GM12878 (cell line): ENCODE measurements at regions not wholly inside any gene's neighbourhood (a gene's known extent, or its start where the extent isn't known, plus 50 kb on each side); places are given as distances from the start of the nearest gene placed in this dataset.

ENCODE experiments used
- ATAC-seq: fragments of 200-7000 bp; cut with Tn5 transposase; 3 replicates; pipeline ENCODE4 v1.9.1; 2020; ENCODE audit warnings: mild to moderate bottlenecking, moderate library complexity
- BruUV-seq: library from RNA; stranded (reverse); fragments of 400-500 nt; replicated peaks from 2 replicates; lab custom pipeline; 2021; lab: Mats Ljungman, UMichigan
- CTCF ChIA-PET: fragments of 300-600 bp; sonication (Branson Sonifier 250); formaldehyde crosslinking; extraction: SDS; loops from one replicate; lab custom pipeline; 2021; ENCODE audit warnings: inconsistent platforms; lab: Yijun Ruan, JAX
- POLR2A ChIA-PET: fragments of 350-600 bp; formaldehyde crosslinking; extraction: SDS; loops from one replicate; lab custom pipeline; 2021; ENCODE audit warnings: inconsistent platforms; lab: Charles Lee
- RAD21 ChIA-PET: fragments of 300-600 bp; sonication (Branson Sonifier 250); formaldehyde crosslinking; loops from one replicate; lab custom pipeline; 2023; ENCODE audit warnings: antibody characterized with exemption; ENCODE audit not compliant: unreplicated experiment; lab: Charles Lee
- SMC1A ChIA-PET: fragments of 300-600 bp; sonication (Branson Sonifier 250); formaldehyde crosslinking; loops from one replicate; lab custom pipeline; 2023; ENCODE audit not compliant: unreplicated experiment, uncharacterized antibody; lab: Charles Lee
- DNase-seq: peaks from one replicate; pipeline ENCODE4 v3.0.0-alpha.2; 2011; ENCODE audit warnings: low read depth, low spot score
- FAIRE-seq: peaks from 3 replicates; lab custom pipeline; 2011; peaks lifted over from hg19 to GRCh38; lab: Jason Lieb, UNC
- H2AFZ ChIP-seq: 2 replicates; pipeline ENCODE4 v1.6.0; 2011; ENCODE audit warnings: low read depth, low read length, control low read depth; ENCODE audit not compliant: control insufficient read depth
- H3K27ac ChIP-seq: 2 replicates; pipeline ENCODE4 v1.5.1; 2011; ENCODE audit warnings: control low read depth; ENCODE audit not compliant: control insufficient read depth, insufficient read depth
- H3K27me3 ChIP-seq, 2 experiments: replicated peaks in 1 of 2; 2 replicates each; pipeline versions ENCODE4 v1.6.0 to v1.6.1; 2011; ENCODE audit warnings: low read length in 1 of 2; ENCODE audit not compliant: control insufficient read depth in 2 of 2, insufficient read depth in 2 of 2
- H3K36me3 ChIP-seq, 2 experiments: 2 replicates each; pipeline ENCODE4 v1.5.1; 2011; ENCODE audit warnings: low read length in 1 of 2; ENCODE audit not compliant: control insufficient read depth in 2 of 2, insufficient read depth in 2 of 2
- H3K4me1 ChIP-seq: 2 replicates; pipeline ENCODE4 v1.6.1; 2011; ENCODE audit warnings: mild to moderate bottlenecking, low read length, moderate library complexity, mixed read lengths; ENCODE audit not compliant: control insufficient read depth, insufficient read depth
- H3K4me2 ChIP-seq: 2 replicates; pipeline ENCODE4 v1.6.0; 2011; ENCODE audit warnings: control low read depth; ENCODE audit not compliant: control insufficient read depth, insufficient read depth
- H3K4me3 ChIP-seq: fragments of 200-600 bp; sonication (generic); 2 replicates; pipeline ENCODE4 v1.5.1; 2016
- H3K79me2 ChIP-seq: 2 replicates; pipeline ENCODE4 v1.6.0; 2011; ENCODE audit warnings: low read length; ENCODE audit not compliant: control insufficient read depth, insufficient read depth
- H3K9ac ChIP-seq: 2 replicates; pipeline ENCODE4 v1.8.0; 2011; ENCODE audit warnings: low read length, control low read depth, mixed read lengths; ENCODE audit not compliant: control insufficient read depth, insufficient read depth
- H3K9me3 ChIP-seq: replicated peaks from 3 replicates; pipeline ENCODE4 v1.5.1; 2011; ENCODE audit warnings: mild to moderate bottlenecking, low read length; ENCODE audit not compliant: control insufficient read depth, insufficient read depth
- H4K20me1 ChIP-seq: 2 replicates; pipeline ENCODE4 v1.6.0; 2011; ENCODE audit not compliant: control insufficient read depth, insufficient read depth
- CBFB ChIP-seq: IDR thresholded peaks from 2 replicates; pipeline ENCODE4 v1.6.1; 2016; ENCODE audit warnings: antibody characterized with exemption, low read depth
- CHD4 ChIP-seq: fragments of 200-600 bp; sonication (generic); IDR thresholded peaks from 2 replicates; pipeline ENCODE4 v1.6.1; 2016; ENCODE audit warnings: mild to moderate bottlenecking
- ESRRA ChIP-seq: IDR thresholded peaks from 2 replicates; pipeline ENCODE4 v1.6.1; 2012; ENCODE audit warnings: mild to moderate bottlenecking, low read length, improper control_type of control experiment
- ETV6 ChIP-seq, 2 experiments: fragments of 450-650 bp in 1 of 2; IDR thresholded peaks in 1 of 2; conservative IDR thresholded peaks in 1 of 2; 2 replicates each; pipeline ENCODE4 v1.6.1; 2014; ENCODE audit warnings: antibody characterized with exemption in 1 of 2, borderline replicate concordance in 1 of 2, low read depth in 1 of 2, mild to moderate bottlenecking in 1 of 2, moderate library complexity in 1 of 2
- GATAD2B ChIP-seq: fragments of 450-650 bp; conservative IDR thresholded peaks from 2 replicates; pipeline ENCODE4 v1.6.1; 2017; ENCODE audit warnings: low read depth, mild to moderate bottlenecking, moderate library complexity
- PAX5 ChIP-seq: IDR thresholded peaks from 2 replicates; pipeline ENCODE4 v1.6.1; 2011; ENCODE audit warnings: low read depth, low read length, borderline replicate concordance
- SMAD1 ChIP-seq: fragments of 450-650 bp; IDR thresholded peaks from 2 replicates; pipeline ENCODE4 v1.6.1; 2018; ENCODE audit warnings: mild to moderate bottlenecking, low read depth; ENCODE audit not compliant: partially characterized antibody
- SMARCA5 ChIP-seq: fragments of 450-650 bp; IDR thresholded peaks from 2 replicates; pipeline ENCODE4 v1.6.1; 2017; ENCODE audit warnings: mild to moderate bottlenecking
- TAF1 ChIP-seq: IDR thresholded peaks from 2 replicates; pipeline ENCODE4 v1.6.1; 2011; ENCODE audit warnings: mild to moderate bottlenecking, low read depth, low read length, borderline replicate concordance
- in situ Hi-C: fragments of 300-500 bp; cut with MboI; formaldehyde crosslinking; loops from 9 replicates; pipeline ENCODE4 v1.14.3; 2018; ENCODE audit warnings: mixed read lengths
- intact Hi-C: fragments of 100-400 bp; cut with micrococcal nuclease; formaldehyde crosslinking; loops from one replicate; pipeline ENCODE4 v1.14.2; 2022; ENCODE audit not compliant: unreplicated experiment
- TF ChIP-seq, protein P1 (sequence below): IDR thresholded peaks from 2 replicates; pipeline ENCODE4 v1.6.1; 2012; ENCODE audit warnings: low read length, inconsistent platforms
- TF ChIP-seq, protein P2 (sequence below): fragments of 450-650 bp; conservative IDR thresholded peaks from 2 replicates; pipeline ENCODE4 v1.6.1; 2017; ENCODE audit warnings: mild to moderate bottlenecking, moderate library complexity
- TF ChIP-seq, protein P3 (sequence below): fragments of 150-350 bp; IDR thresholded peaks from 2 replicates; pipeline ENCODE4 v1.6.1; 2014; ENCODE audit warnings: mild to moderate bottlenecking, low read depth, low read length
- TF ChIP-seq, protein P4 (sequence below): IDR thresholded peaks from 2 replicates; pipeline ENCODE4 v1.6.1; 2012; ENCODE audit warnings: mild to moderate bottlenecking, low read depth, low read length

DNA sequence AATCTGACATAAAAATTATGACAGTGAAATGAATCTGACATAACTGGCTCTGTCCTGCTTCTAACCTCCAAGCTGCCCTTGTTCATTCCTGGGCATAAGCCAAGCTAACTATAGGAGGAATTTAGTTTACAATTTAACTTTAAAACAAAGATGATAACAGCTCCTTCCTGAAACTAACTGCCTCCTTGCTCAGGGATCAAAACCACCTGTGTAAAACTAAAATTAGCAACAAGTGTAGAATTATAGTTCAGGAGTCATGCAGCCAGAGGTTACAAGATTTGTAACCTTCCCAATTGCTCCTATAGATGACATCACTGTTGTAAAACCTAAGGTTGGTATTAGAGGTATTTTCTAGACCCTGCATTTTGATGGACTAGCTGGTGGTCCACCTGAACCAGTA lies 256.4 kb upstream of the POM121L12 start:
- ChIA-PET RAD21 (no interaction called here), POLR2A (no interaction called here), SMC1A (interaction anchor here (1.4 kb wide), 1 partner anchor 12 kb away, joined by 3 read pairs; no protein-coding TSS in a partner anchor), CTCF (no interaction called here)
- H3K9ac ChIP-seq: no peak overlapping the region
- intact Hi-C loops: no loop called here
- no peaks in the 10 kb centered on the region for H3K27me3 ChIP-seq
- TF ChIP-seq, protein P1, sequence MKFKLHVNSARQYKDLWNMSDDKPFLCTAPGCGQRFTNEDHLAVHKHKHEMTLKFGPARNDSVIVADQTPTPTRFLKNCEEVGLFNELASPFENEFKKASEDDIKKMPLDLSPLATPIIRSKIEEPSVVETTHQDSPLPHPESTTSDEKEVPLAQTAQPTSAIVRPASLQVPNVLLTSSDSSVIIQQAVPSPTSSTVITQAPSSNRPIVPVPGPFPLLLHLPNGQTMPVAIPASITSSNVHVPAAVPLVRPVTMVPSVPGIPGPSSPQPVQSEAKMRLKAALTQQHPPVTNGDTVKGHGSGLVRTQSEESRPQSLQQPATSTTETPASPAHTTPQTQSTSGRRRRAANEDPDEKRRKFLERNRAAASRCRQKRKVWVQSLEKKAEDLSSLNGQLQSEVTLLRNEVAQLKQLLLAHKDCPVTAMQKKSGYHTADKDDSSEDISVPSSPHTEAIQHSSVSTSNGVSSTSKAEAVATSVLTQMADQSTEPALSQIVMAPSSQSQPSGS: no peak
- no peak for TF ChIP-seq SMARCA5
- TF ChIP-seq PAX5: no peak
- TF ChIP-seq CHD4: no peak
- no peak for TF ChIP-seq ETV6 (conservative IDR thresholded peaks at IDR 0.05 in 1 of 2, IDR thresholded peaks at IDR 0.05 in 1 of 2; ENCODE audit: borderline replicate concordance in 1 of 2, low read depth in 1 of 2)
- TF ChIP-seq SMAD1: no peak
- no peak for TF ChIP-seq CBFB
- TF ChIP-seq, protein P2, sequence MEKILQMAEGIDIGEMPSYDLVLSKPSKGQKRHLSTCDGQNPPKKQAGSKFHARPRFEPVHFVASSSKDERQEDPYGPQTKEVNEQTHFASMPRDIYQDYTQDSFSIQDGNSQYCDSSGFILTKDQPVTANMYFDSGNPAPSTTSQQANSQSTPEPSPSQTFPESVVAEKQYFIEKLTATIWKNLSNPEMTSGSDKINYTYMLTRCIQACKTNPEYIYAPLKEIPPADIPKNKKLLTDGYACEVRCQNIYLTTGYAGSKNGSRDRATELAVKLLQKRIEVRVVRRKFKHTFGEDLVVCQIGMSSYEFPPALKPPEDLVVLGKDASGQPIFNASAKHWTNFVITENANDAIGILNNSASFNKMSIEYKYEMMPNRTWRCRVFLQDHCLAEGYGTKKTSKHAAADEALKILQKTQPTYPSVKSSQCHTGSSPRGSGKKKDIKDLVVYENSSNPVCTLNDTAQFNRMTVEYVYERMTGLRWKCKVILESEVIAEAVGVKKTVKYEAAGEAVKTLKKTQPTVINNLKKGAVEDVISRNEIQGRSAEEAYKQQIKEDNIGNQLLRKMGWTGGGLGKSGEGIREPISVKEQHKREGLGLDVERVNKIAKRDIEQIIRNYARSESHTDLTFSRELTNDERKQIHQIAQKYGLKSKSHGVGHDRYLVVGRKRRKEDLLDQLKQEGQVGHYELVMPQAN: no peak
- TF ChIP-seq GATAD2B: no peak
- no peak for TF ChIP-seq ESRRA
- no peak for TF ChIP-seq TAF1
- TF ChIP-seq, protein P3, sequence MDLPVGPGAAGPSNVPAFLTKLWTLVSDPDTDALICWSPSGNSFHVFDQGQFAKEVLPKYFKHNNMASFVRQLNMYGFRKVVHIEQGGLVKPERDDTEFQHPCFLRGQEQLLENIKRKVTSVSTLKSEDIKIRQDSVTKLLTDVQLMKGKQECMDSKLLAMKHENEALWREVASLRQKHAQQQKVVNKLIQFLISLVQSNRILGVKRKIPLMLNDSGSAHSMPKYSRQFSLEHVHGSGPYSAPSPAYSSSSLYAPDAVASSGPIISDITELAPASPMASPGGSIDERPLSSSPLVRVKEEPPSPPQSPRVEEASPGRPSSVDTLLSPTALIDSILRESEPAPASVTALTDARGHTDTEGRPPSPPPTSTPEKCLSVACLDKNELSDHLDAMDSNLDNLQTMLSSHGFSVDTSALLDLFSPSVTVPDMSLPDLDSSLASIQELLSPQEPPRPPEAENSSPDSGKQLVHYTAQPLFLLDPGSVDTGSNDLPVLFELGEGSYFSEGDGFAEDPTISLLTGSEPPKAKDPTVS: no peak
- TF ChIP-seq, protein P4, sequence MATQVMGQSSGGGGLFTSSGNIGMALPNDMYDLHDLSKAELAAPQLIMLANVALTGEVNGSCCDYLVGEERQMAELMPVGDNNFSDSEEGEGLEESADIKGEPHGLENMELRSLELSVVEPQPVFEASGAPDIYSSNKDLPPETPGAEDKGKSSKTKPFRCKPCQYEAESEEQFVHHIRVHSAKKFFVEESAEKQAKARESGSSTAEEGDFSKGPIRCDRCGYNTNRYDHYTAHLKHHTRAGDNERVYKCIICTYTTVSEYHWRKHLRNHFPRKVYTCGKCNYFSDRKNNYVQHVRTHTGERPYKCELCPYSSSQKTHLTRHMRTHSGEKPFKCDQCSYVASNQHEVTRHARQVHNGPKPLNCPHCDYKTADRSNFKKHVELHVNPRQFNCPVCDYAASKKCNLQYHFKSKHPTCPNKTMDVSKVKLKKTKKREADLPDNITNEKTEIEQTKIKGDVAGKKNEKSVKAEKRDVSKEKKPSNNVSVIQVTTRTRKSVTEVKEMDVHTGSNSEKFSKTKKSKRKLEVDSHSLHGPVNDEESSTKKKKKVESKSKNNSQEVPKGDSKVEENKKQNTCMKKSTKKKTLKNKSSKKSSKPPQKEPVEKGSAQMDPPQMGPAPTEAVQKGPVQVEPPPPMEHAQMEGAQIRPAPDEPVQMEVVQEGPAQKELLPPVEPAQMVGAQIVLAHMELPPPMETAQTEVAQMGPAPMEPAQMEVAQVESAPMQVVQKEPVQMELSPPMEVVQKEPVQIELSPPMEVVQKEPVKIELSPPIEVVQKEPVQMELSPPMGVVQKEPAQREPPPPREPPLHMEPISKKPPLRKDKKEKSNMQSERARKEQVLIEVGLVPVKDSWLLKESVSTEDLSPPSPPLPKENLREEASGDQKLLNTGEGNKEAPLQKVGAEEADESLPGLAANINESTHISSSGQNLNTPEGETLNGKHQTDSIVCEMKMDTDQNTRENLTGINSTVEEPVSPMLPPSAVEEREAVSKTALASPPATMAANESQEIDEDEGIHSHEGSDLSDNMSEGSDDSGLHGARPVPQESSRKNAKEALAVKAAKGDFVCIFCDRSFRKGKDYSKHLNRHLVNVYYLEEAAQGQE: no peak
- H3K9me3 ChIP-seq: no peaks in the 10 kb centered on the region
- H3K36me3 ChIP-seq: no peaks in the 10 kb centered on the region
- ATAC-seq: no peak
- no TSS peak for BruUV-seq
- in situ Hi-C loops: no loop called here
- H3K4me1 ChIP-seq: no peaks in the 10 kb centered on the region
- H3K4me2 ChIP-seq: no peak overlapping the region
- no peak overlapping the region for H2AFZ ChIP-seq
- H3K27ac ChIP-seq: no peak overlapping the region
- H3K4me3 ChIP-seq: no peak overlapping the region
- FAIRE-seq: no peak
- H4K20me1 ChIP-seq: no peaks in the 10 kb centered on the region
- DNase-seq: no peak
- no peaks in the 10 kb centered on the region for H3K79me2 ChIP-seq
